ENCODE measurements at regions not wholly inside any gene's neighbourhood (a gene's known extent, or its start where the extent isn't known, plus 50 kb on each side); places are given as distances from the start of the nearest gene placed in this dataset.

- TF ChIP-seq CTCF (conservative IDR thresholded peaks at IDR 0.05; ENCODE audit: low read length) (no peak), EZH2phosphoT487 (IDR thresholded peaks at IDR 0.05; ENCODE audit: borderline replicate concordance, low read depth, low read length) (no peak)
These were observed 298.3 kb downstream of the PRL start for GRCh38 chr6:21998582-21998981.
